Upper lobe of left lung (tissue), 4 donors: ENCODE measurements at regions not wholly inside any gene's neighbourhood (a gene's known extent, or its start where the extent isn't known, plus 50 kb on each side); places are given as distances from the start of the nearest gene placed in this dataset.

Experiments used
- CTCF ChIP-seq, 6 experiments: fragments of 450-650 bp in 4 of 6; fragments of 200-600 bp in 2 of 6; sonication (generic) in 2 of 6; IDR thresholded peaks; one replicate each; pipeline ENCODE4 v1.5.1; 2016 to 2019; ENCODE audit warnings: antibody characterized with exemption in 6 of 6
- EP300 ChIP-seq, 4 donors: sonication (generic); formaldehyde crosslinking; IDR thresholded peaks; one replicate each; pipeline ENCODE4 v1.5.1; 2017; ENCODE audit warnings: antibody characterized with exemption in 4 of 4, control low read depth in 2 of 4
- POLR2A ChIP-seq, 4 donors: fragments of 450-650 bp; IDR thresholded peaks; one replicate each; pipeline ENCODE4 v1.5.1; 2016 to 2017; ENCODE audit warnings: antibody characterized with exemption in 4 of 4, mild to moderate bottlenecking in 2 of 4
- POLR2AphosphoS5 ChIP-seq, 2 donors: sonication (generic); formaldehyde crosslinking; IDR thresholded peaks; one replicate each; pipeline ENCODE4 v1.5.1; 2017; ENCODE audit warnings: antibody characterized with exemption in 2 of 2

- no peak for TF ChIP-seq CTCF (IDR thresholded peaks at IDR 0.05)
- TF ChIP-seq POLR2A (IDR thresholded peaks at IDR 0.05): no peak
- TF ChIP-seq POLR2AphosphoS5 (IDR thresholded peaks at IDR 0.05): no peak
- no peak for TF ChIP-seq EP300 (IDR thresholded peaks at IDR 0.05)
Measured at GRCh38 chr5:117103703-117104102, 529.1 kb upstream of the SEMA6A start.
